A673 (cell line): ENCODE measurements at regions not wholly inside any gene's neighbourhood (a gene's known extent, or its start where the extent isn't known, plus 50 kb on each side); places are given as distances from the start of the nearest gene placed in this dataset.

Source experiments
- EZH2 ChIP-seq: fragments of 200-600 bp; sonication (generic); IDR thresholded peaks from 2 replicates; pipeline ENCODE4 v1.6.1; 2017; ENCODE audit warnings: borderline replicate concordance, low read depth, mild to moderate bottlenecking, mixed read lengths, antibody characterized with exemption, low read length; ENCODE audit not compliant: poor library complexity, severe bottlenecking
- TF ChIP-seq, protein P1 (sequence below): fragments of 300-800, 200-600 bp; sonication (generic); conservative IDR thresholded peaks from 2 replicates; pipeline ENCODE4 v1.5.1; 2017; ENCODE audit warnings: low read depth, mild to moderate bottlenecking, antibody characterized with exemption, low read length, moderate library complexity, mixed read lengths

DNA sequence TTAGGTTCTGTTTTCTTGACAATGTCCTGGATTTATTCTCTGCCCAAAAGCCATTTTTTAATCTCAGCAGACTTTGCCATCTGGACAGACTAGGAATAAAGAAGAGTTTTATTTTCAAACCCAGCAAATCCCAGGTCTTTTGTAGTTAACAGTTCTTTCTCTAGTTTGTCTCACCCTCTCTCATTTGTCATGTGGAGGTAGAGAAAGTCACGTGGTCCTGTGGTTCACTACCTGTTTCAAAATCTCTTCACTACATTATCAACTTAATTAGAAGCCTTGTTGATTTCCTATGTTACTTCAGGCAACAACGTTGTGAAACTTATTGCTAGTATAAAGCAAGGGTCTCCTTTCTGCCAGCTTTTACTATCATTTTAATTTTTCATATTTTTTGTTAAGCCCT is 1222.6 kb downstream of the EFNB2 start:
- TF ChIP-seq, protein P1, sequence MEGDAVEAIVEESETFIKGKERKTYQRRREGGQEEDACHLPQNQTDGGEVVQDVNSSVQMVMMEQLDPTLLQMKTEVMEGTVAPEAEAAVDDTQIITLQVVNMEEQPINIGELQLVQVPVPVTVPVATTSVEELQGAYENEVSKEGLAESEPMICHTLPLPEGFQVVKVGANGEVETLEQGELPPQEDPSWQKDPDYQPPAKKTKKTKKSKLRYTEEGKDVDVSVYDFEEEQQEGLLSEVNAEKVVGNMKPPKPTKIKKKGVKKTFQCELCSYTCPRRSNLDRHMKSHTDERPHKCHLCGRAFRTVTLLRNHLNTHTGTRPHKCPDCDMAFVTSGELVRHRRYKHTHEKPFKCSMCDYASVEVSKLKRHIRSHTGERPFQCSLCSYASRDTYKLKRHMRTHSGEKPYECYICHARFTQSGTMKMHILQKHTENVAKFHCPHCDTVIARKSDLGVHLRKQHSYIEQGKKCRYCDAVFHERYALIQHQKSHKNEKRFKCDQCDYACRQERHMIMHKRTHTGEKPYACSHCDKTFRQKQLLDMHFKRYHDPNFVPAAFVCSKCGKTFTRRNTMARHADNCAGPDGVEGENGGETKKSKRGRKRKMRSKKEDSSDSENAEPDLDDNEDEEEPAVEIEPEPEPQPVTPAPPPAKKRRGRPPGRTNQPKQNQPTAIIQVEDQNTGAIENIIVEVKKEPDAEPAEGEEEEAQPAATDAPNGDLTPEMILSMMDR = no peak
- no peak for TF ChIP-seq EZH2
